Cerebellar cortex (tissue), 1 donor: ENCODE measurements at regions not wholly inside any gene's neighbourhood (a gene's known extent, or its start where the extent isn't known, plus 50 kb on each side); places are given as distances from the start of the nearest gene placed in this dataset.
"Not testable (repeated sequence)": the region's sequence is repeated elsewhere in the genome, so short reads cannot be mapped to it uniquely, and the experiment has no call there.

Source experiments
- DNase-seq: peaks from one replicate; pipeline ENCODE4 v3.0.0-alpha.2; 2015; ENCODE audit warnings: low spot score

DNA sequence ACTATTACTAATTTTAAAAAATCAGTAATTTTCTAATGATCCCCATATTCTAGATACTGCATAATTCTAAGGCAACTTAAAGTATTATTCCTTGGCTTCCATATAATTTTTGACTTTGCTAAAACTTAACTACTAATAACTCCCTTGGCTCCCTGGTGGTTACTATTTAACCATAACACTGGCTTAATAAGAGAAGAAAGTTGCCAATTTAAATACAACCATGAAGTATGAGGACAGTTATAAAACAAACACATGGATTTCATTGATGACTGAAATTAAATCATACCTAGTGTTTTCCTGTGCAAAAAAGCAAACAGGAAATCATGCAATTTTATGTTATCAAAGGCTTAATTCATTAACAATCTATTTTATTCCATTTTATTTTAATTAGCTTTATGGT lies 1073.9 kb downstream of the GRM8 start:
- DNase-seq: no peak

DNA sequence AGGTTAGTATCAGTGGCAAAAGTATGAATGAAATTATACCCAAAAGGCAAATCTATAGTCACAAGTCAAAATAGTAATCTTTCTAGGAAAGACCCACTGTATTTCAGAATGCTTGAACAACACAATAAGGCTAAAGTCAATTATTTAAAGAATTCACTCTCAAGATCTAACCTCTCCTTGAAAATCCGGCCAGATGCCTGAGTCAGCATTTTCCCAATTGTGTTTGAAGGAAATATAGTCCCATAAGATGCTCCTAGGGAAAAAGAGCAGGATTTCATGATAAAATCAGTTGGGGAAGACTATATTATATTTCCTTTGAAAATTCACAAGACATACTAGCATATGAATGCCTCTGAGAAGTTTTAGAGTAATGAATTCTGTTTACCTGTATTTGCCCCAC lies 1075.0 kb downstream of the GRM8 start:
- DNase-seq: no peak

DNA sequence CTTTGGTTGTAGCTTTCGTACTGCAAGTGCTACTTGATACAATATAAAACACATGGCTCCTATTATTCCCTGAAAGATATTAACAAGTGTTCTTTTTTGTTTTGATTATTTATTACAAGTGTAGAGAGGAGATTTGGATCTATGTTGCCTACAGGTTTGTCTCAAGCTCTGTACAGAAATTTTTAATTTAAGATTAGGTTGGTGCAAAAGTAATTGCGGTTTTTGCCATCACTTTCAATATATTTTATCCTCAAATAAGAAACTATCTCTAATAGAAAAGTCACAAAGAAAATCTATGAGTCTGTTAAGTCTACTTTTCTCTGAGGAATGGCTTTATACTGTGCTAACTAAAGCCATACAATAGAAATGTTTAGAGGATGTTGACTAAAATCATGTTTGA lies 1086.1 kb downstream of the GRM8 start:
- DNase-seq: no peak

DNA sequence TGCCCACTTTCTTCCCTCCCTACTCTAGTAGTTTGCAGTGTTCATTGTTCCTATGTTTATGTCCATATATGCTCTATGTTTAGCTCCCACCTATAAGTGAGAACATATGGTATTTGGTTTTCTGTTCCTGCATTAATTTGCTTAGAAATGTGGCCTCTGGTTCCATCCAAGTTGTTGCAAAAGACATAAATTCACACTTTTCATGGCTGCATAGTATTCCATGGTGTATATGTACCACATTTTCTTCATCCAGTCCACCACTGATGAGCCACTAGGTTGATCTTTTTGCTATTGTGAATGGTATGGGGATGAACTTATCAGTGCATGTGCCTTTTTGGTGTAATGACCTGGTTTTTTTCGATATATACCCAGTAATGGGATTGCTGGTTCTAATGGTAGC lies 1089.1 kb downstream of the GRM8 start:
- DNase-seq: no peak

DNA sequence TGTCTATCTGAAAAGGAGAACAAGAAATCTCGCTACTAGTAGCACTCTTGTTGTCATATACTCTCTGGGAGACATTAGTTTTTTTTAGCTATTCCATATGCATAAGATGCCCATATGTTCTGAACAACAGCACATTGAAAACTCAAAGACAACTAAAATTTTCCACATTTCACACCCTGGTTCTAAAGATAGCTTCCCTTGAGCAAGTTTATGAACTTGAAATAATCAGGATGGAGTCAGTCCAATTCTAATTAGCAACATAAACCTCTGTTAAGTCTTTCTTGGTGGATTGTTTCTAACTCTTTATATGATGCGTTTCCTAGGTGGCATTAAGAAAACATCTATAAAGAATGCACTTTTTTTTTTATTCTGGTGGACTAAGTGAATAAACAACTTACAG lies 1095.3 kb downstream of the GRM8 start:
- DNase-seq: no peak

DNA sequence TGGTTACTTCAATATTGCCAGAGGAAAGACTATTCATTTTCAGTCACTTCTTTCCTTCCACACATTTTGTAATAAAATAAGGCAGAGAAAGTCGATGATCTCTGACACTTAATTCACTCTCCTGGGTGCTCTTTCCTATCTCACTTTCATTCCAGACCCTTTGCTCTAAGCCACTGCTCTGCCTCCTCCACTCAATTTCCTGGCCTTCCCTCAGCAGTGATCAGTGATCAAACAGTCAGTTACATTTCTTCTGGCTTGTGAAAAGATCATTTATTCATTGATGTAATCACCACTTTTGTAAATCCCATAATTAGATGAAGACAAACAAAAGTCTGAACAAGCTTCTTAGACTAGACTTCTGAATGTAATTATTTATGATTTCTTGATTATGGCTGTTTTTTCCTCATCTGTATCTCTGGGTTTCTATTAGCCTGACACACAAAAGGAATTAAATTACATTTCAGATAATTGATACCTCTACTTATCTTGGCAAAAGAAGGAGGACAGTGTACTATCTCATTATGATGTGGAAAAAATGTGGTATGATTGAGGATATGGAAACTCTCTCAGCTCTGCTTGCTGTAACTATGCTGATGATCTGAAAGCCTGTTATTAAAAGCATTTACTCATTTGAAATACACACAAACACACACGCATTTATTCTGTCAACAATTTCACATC lies 1102.3 kb downstream of the GRM8 start:
- DNase-seq: no peak

DNA sequence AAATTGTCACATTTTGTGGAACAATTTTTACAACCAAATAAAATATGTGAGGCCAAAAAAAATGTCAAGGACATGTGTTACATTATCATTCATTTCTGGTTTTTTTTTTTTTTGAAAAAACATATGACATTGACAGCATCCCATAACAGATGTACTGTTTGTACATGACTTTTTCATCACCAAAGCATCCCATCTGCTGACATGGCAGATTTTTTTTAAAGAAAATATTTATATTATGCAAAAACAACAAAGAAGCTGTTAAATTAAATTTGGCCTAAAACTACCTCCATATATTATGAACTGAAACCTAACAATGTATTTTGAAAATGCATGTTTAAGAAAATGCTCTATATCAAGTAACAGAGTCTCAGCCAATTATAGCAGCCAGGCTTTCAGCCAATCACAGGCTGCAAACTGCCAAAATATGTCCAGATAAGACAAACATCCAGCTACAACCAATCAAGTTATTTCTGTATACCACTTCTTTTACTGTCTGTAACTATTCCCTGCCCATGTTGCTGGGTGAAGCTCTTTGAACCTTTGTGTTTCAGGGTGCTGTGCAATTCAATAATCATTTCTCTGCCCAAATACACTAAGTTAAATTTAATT lies 1111.8 kb downstream of the GRM8 start:
- no peak for DNase-seq

DNA sequence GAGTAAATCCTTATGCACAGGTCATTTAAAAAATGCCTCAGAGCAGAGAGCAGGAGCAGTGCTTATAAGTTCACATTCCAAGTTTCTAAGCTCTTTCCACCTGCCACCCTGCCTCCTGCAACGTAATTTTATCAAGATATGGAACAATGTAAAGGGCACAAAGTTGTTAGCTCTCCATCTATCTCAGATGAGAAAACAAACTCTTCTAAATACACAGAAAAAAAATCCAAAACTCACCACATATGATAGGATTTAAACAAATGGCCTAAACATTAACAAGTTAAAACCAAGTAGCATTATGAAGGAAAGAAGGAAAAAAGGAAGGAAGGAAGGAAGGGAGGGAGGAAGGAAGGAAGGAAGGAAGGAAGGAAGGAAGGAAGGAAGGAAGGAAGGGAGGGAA lies 1132.8 kb downstream of the GRM8 start:
- DNase-seq: no peak

DNA sequence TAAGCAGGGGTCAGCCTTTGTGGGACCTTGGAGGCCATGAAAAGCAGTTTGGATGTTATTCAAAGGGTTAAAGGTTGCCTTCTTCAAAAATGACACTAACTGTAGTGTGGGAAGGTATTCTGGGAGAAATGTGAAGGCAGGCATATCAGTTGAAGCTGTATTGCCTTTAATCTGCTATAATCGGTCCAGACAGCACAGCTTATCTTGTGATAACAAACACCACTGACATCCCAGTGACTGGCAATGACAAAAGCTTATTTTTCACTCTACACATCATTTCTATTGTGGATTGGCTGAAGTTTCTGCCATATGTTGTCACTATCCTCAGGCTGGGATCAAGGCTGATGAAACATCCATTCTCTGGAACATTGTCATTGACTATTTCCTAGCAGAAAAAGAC lies 1149.2 kb downstream of the GRM8 start:
- no peak for DNase-seq

DNA sequence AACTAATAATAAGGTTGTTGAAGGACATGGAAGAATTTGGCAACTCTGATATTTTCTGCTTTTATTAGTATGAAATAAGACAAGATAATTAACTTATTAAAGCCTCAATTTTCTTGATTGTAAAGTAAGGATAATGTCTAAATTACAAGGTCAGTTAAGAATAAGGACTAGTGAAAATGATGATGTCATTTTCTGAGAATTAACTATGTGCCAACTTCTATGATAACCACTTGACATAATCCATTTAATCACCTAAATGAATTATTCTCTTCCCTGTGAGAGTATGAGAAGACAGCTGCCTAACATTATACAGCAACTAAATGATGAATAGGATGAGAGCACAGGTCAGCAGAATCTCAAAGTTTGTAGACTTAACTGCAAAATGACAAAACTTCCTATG lies 1153.4 kb upstream of the POT1 start:
- DNase-seq: no peak

DNA sequence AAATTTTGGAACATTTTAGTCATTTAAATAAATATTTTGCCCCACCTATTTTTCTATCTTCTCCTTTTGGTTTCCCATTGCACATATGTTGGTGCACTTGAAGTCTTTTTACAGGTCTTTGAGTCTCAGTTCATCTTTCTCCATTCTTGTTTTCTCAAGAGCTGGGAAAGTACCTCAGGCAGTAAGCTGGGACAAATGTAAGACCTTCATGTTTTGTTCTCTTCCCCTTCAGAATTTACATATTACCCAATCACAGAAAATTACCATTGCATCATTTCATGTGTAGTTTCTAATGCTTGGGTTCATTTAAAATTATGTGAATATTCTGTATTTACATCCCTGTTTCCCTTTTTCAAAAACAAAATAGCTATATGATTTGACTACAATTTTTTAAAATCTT lies 1150.0 kb upstream of the POT1 start:
- DNase-seq: no peak

DNA sequence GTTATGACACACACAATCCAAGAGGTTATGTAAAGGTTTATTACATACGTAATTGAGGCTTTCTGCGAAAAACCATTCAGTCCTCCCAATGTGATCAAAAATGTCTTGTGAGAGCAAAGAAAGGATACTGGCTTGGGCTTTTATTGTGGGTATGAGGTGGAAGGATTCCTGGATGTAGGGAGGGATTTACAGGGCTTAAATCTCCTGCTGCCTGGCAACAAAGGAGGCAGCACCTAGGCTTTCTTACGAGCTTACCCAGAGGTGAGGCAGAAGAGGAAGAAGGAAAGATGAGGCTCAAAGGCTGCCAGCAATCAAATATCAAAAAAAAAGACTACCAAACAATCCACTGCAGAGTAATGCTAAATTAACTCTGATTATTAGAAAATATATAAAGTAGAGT lies 1149.5 kb upstream of the POT1 start:
- no peak for DNase-seq

DNA sequence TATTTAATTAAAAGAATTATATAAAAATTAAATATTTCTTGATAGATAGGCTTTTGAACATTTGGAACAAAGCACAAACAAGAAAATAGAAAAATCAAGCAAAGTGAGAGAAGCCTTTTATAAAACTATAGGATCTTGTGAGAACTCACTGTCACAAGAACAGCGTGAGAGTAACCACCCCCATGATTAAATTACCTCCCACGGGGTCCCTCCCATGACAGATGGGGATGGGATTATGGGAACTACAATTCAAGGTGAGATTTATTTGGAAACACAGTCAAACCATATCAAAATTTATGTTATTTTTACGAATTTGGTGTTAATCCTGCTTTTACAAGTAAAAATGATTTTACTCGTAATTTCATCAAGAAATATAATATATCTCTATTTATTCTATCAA lies 1136.1 kb upstream of the POT1 start:
- no peak for DNase-seq

DNA sequence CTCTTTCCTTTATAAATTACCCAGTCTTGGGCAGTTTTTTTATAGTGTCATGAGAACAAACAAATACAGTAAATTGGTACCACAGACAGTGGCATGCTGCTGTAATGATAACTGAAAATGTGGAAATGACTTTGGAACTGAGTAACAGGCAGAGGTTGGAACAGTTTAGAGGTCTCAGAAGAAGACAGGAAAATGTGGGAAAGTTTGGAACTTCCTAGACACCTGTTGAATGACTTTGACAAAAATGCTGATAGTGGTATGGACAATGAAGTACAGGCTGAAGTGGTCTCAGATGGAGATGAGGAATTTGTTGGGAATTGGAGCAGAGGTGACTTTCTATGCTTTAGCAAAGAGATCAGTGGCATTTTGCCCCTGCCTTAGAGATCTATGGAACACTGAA lies 1128.4 kb upstream of the POT1 start:
- DNase-seq: no peak

DNA sequence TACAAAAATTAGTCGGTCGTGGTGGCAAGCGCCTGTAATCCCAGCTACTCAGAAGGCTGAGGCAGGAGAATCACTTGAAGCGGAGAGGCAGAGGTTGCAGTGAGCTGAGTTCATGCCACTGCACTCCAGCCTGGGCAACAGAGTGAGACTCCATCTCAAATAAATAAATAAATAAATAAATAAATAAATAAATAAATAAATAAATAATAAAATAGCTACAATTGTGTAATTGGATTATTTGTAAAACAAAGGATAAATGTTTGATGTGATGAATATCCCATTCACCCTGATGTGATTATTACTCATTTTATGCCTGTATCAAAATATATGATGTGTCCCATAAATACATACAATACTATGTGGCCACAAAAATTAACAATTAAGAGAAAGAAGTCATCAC lies 1127.0 kb upstream of the POT1 start:
- DNase-seq: not testable (repeated sequence)

DNA sequence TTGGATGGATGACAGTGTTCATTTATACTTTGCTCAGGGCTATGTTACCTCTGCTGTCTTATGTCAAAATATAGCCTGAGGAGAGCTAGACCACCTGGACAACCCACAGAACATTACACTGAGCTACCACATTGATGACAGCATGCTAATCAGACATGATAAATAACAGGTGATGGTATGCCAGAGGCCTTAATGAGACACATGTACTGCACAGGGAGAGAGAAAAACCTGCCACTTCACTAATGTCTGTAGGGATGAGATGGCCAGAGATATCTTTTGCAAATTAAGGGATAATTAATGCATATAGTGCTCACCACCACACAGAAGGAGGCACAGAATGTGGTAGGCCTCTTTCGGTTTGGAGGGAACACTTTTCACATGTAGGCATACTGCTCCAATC lies 1122.6 kb upstream of the POT1 start:
- DNase-seq: no peak

DNA sequence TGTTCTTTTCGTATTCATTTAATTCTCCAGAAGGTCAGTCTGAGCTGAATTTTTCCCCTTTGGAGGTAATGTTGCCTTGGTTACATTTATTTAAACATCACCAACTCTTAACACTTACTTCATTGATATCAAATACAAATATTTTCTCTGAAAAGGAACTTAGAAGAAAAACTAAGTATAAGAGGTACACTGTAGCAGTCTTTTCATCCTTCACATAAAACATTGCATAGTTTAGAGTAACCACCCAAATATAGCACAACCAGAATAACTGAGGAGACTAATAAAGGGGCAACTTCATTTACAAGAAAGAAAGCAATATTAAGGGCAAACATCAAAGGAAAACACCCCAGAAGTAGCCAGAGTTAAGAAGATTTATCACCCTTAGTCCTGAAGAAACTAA lies 1115.0 kb upstream of the POT1 start:
- no peak for DNase-seq

DNA sequence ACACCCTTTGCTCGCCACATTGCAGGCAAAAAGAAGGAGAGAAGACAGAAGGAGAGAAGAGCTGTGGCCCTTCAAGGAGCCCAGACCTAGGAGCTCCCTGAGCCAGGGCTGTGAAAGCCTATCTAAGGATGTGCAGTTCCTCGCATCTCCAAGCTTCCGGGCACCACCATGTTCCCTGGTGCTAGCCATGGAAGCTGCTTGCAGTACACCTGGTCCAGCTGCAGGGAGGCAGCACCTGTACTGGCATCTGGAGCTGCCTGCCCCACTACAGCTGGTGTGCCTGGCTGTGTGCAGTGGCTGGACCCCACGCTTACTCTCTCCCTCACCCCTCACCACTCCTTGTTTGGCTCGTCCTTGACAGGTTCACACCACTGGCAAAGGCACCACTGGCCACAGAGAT lies 1111.8 kb upstream of the POT1 start:
- no peak for DNase-seq

DNA sequence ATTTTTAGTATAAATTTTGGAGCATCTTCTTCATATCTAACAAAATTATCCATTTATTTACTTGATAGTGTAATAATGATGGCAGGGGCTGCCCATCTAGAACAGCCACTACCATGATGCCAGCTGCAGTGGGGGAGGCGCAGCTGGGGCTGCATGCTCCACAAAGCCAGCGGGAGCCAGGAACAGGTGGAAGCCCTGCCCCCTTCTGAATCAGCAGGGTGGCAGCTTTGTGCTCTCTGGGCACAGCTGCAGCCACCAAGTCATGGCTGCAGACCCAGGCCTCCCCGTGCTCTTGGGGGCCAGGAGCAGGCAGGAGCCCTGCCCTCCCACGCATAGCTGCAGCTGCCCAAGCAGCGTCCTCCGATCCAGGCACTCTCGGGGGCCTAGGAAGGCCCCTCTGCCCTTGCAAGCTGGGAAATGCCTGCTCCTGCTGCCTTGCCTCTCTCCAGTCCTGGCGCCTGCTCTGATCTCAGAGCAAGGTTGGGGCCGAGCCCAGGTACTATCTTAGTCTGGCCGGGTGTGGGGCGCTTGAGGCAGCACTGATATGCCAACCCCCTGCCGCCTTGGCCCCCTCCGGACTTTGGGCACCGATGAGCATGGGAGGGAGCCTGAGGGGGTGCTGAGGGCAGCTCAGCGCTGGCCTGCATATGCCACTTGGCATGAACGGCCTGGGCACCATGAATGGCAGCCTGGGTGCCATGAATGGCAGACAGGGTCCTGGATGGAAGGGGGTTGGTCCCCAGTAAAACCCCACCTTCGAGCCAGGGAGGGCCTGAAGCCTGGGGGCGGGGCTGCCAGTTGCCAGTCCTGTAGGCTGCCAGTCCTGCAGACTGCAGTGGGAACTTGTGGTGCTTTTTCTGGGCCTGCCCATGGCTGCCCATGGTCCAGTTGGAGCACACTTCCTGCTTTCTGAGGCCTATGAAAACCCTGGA lies 1110.8 kb upstream of the POT1 start:
- DNase-seq: no peak

DNA sequence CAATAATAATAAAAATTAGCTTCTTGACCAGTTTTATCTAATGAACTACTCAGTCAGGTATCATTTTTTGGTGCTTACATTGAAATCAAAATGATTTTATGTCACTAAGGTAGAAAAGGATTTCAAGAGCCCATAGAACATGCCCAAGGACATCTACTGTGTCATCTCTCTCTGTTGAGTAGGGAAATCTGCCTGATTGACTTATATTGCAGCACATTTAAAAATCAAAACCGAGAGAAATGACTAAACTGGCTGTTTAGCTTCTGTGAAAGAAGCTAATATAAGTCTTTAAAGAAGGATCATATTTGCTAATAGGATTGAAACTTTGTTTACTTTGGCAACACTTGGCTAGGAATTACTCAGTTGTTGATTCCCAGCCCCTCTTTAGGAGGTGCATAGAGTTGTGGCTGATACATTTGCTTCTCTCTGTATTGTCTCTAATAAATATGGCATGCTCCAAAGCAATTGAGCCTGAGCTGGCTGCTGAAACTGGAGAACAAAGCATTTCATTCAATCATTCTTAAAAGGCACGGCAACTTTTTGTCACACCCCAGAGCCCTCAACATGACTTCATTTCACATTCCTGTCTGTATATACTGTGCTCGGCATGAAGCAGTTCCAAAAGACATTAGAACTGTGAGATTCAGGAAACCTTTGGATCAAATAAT lies 1096.9 kb upstream of the POT1 start:
- no peak for DNase-seq

DNA sequence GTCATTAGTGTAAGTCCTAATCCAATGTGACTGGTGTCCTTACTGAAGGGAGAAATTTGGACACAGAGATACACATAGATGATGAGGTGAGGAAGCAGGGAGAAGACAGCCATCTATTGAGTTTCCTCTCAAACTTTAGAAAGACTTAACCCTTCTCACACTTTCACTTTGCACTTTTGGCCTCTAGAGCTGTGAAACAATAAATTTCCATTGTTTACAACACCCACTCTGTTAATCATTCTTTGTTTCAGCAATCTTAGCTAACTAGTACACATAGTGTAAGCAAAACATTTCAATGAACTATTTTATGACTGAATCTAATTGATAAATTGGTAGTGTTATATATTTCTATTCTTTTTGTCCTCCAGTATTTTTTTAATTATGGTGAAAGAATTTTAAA lies 1092.8 kb upstream of the POT1 start:
- DNase-seq: no peak

DNA sequence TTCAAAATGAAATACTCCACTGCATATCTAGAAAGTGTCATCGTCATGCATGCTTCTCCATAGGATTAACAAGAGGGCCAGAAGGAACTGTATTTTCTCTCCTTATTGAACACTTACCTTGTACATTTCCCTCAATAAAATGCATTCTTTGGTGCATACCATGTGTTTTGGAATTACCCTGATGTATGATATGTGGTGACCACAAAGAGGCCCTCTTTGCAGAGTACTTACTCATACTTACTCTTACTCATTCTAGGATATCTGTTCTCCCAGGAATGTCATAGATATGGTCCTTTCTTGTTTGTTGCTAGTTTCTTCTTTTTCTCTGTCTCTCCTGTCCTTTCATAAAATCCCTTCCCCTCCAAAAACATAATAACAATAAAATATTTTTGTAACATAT lies 1087.1 kb upstream of the POT1 start:
- no peak for DNase-seq

DNA sequence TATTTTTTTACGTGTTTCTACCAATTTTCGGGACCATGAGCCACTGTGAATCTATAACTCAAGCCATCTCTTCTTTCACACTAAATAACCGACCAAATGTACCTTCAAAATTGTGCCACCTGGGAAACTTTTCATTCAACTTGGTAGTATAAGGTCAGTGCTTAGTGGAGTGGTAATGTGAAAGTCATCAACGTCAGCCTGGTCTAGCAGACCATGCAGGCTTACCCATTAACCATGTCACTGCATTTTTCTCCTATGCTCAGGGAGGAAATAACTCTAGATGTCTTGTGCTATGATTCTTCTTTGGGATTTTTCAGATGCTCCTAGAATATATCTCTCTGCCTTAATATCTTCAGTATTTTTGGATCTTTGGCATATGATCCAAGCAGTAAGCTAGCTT lies 1075.4 kb upstream of the POT1 start:
- no peak for DNase-seq
